ENCODE measurements at regions not wholly inside any gene's neighbourhood (a gene's known extent, or its start where the extent isn't known, plus 50 kb on each side); places are given as distances from the start of the nearest gene placed in this dataset.

DNA sequence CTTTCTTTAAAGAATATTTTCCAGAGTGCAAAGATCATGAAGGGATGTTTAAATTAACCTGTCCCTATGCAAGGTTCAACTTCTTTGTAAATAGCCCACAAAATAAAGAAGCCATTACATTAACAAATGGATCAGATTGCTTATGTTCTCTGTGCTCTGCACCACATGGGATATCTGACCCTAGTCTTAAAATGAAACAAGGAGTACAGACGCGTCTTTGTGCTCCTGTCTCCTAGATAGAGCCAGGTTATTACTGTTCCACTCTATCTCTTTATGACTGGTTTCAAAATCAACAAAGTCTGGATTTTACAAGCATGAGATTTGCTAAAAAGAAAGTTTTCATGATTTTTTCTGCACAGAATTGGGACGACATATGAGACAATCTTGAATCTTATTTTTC is 339.4 kb downstream of the KLF12 start:
- TF ChIP-seq POLR2A (IDR thresholded peaks at IDR 0.05; ENCODE audit: low read length) = no peak
- TF ChIP-seq GATA1 (IDR thresholded peaks at IDR 0.05; ENCODE audit: low read depth, low read length) = no peak
